ENCODE measurements at regions not wholly inside any gene's neighbourhood (a gene's known extent, or its start where the extent isn't known, plus 50 kb on each side); places are given as distances from the start of the nearest gene placed in this dataset.

DNA sequence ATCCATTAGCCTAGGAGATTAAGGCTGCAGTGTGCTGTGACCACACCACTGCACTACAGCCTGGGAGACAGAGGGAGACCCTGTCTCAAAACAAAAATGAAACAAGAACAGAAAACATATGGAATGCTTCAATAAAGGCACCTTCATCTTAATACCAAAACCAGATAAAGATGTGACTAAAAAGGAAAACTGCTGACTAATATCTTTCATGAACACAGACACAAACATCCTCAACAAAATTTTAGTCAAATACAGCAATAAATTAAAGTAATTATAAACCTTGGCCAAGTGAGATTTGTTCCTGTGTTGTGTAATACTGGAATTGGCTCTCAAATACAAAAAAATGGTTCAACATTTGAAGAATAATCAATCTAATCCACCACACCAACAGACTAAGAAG, 103.5 kb downstream of the PRR20E start:
- TF ChIP-seq, protein P1, sequence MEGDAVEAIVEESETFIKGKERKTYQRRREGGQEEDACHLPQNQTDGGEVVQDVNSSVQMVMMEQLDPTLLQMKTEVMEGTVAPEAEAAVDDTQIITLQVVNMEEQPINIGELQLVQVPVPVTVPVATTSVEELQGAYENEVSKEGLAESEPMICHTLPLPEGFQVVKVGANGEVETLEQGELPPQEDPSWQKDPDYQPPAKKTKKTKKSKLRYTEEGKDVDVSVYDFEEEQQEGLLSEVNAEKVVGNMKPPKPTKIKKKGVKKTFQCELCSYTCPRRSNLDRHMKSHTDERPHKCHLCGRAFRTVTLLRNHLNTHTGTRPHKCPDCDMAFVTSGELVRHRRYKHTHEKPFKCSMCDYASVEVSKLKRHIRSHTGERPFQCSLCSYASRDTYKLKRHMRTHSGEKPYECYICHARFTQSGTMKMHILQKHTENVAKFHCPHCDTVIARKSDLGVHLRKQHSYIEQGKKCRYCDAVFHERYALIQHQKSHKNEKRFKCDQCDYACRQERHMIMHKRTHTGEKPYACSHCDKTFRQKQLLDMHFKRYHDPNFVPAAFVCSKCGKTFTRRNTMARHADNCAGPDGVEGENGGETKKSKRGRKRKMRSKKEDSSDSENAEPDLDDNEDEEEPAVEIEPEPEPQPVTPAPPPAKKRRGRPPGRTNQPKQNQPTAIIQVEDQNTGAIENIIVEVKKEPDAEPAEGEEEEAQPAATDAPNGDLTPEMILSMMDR (conservative IDR thresholded peaks at IDR 0.05; ENCODE audit: low read depth, low read length): no peak
- no peak for TF ChIP-seq EZH2 (IDR thresholded peaks at IDR 0.05; ENCODE audit: low read length, unreplicated experiment)
